ENCODE measurements at regions not wholly inside any gene's neighbourhood (a gene's known extent, or its start where the extent isn't known, plus 50 kb on each side); places are given as distances from the start of the nearest gene placed in this dataset.

GRCh38 chr2:71860381-71860926, 287.2 kb downstream of the CYP26B1 start:
- no peak for DNase-seq

GRCh38 chr2:71859211-71859847, 288.3 kb downstream of the CYP26B1 start:
- DNase-seq, result no peak

GRCh38 chr2:71858071-71858470, 289.6 kb downstream of the CYP26B1 start:
- no peak for DNase-seq

GRCh38 chr2:71857636-71858035, 290.0 kb downstream of the CYP26B1 start:
- no peak for DNase-seq

- no peak for DNase-seq
These were observed 290.7 kb downstream of the CYP26B1 start for GRCh38 chr2:71856773-71857525.

GRCh38 chr2:71853858-71854257, 293.8 kb downstream of the CYP26B1 start:
- no peak for DNase-seq

GRCh38 chr2:71852141-71852711, 295.4 kb downstream of the CYP26B1 start:
- no peak for DNase-seq

GRCh38 chr2:71851094-71851750, 296.4 kb downstream of the CYP26B1 start:
- DNase-seq, result no peak

- no peak for DNase-seq
These were observed 297.3 kb downstream of the CYP26B1 start for GRCh38 chr2:71850306-71850801.

- DNase-seq, result no peak
These were observed 297.9 kb downstream of the CYP26B1 start for GRCh38 chr2:71849607-71850305.

- no peak for DNase-seq
These were observed 298.6 kb downstream of the CYP26B1 start for GRCh38 chr2:71849111-71849510.

- DNase-seq, result no peak
These were observed 300.9 kb downstream of the CYP26B1 start for GRCh38 chr2:71846669-71847291.

GRCh38 chr2:71846072-71846471, 301.6 kb downstream of the CYP26B1 start:
- DNase-seq, result no peak

GRCh38 chr2:71844967-71845366, 302.7 kb downstream of the CYP26B1 start:
- DNase-seq, result no peak

- no peak for DNase-seq
These were observed 304.2 kb downstream of the CYP26B1 start for GRCh38 chr2:71843391-71843850.

GRCh38 chr2:71842744-71843143, 304.9 kb downstream of the CYP26B1 start:
- no peak for DNase-seq

GRCh38 chr2:71839826-71840225, 307.8 kb downstream of the CYP26B1 start:
- no peak for DNase-seq

GRCh38 chr2:71834796-71835195, 312.9 kb downstream of the CYP26B1 start:
- no peak for DNase-seq

GRCh38 chr2:71833855-71834560, 313.7 kb downstream of the CYP26B1 start:
- no peak for DNase-seq

- DNase-seq, result no peak
These were observed 314.4 kb downstream of the CYP26B1 start for GRCh38 chr2:71833272-71833671.

- DNase-seq, result no peak
These were observed 314.8 kb downstream of the CYP26B1 start for GRCh38 chr2:71832844-71833243.
